ENCODE measurements at regions not wholly inside any gene's neighbourhood (a gene's known extent, or its start where the extent isn't known, plus 50 kb on each side); places are given as distances from the start of the nearest gene placed in this dataset.

DNA sequence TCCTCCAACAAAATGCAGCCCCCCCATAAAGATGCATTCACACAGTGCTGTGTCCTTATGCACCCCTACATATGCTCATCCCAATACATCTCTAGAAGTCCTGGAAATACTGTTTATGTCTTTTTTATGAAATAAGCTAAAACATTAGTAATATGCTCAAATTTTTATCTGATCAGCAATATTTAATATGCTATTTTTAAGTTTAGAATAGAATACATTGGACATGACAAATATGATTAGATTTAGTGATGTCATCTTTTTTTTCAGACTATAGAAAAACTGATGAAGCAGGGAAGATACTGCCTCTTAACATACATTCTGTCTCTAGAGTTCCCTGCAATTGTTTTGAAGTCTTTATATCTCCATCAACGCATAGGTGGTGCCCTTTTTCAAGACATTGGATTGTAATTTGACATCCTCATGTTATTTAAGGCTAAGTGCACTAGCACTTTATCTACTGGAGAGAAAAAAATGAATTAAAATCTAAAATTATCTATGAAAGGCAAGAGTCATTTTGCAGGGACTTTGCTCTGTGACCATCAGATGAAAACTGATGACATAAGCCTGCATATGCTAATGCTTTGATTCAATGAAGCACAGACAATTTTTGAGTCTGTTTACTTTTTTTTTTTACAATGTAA is 395.3 kb downstream of the LPIN1 start:
- TF ChIP-seq POLR2A (IDR thresholded peaks at IDR 0.05), result no peak
- TF ChIP-seq POLR2AphosphoS5 (IDR thresholded peaks at IDR 0.05), result no peak
- no peak for TF ChIP-seq CTCF (IDR thresholded peaks at IDR 0.05)
- no peak for TF ChIP-seq EP300 (IDR thresholded peaks at IDR 0.05)
